ENCODE measurements at regions not wholly inside any gene's neighbourhood (a gene's known extent, or its start where the extent isn't known, plus 50 kb on each side); places are given as distances from the start of the nearest gene placed in this dataset.
"Not testable (repeated sequence)": the region's sequence is repeated elsewhere in the genome, so short reads cannot be mapped to it uniquely, and the experiment has no call there.

- no peak for TF ChIP-seq FOXA1 (IDR thresholded peaks at IDR 0.05)
- TF ChIP-seq ELF4 (IDR thresholded peaks at IDR 0.05) = no peak
- TF ChIP-seq ZNF384 (IDR thresholded peaks at IDR 0.05) = no peak
- TF ChIP-seq TARDBP (IDR thresholded peaks at IDR 0.05) = no peak
- no peak for TF ChIP-seq FOXM1 (IDR thresholded peaks at IDR 0.05; ENCODE audit: borderline replicate concordance)
- TF ChIP-seq FOXK2 (IDR thresholded peaks at IDR 0.05) = no peak
- no peak for TF ChIP-seq BHLHE40 (IDR thresholded peaks at IDR 0.05; ENCODE audit: borderline replicate concordance)
- TF ChIP-seq SP1 (IDR thresholded peaks at IDR 0.05) = no peak
- no peak for TF ChIP-seq SUZ12 (IDR thresholded peaks at IDR 0.05)
- TF ChIP-seq L3MBTL2 (conservative IDR thresholded peaks at IDR 0.05) = no peak
- TF ChIP-seq ARNT (IDR thresholded peaks at IDR 0.05) = no peak
- TF ChIP-seq HDGF (IDR thresholded peaks at IDR 0.05; ENCODE audit: borderline replicate concordance) = no peak
- TF ChIP-seq LEF1 (IDR thresholded peaks at IDR 0.05; ENCODE audit: borderline replicate concordance) = no peak
- no peak for TF ChIP-seq NFRKB (IDR thresholded peaks at IDR 0.05)
- TF ChIP-seq CTBP1 (IDR thresholded peaks at IDR 0.05; ENCODE audit: borderline replicate concordance) = no peak
- no peak for TF ChIP-seq PKNOX1 (IDR thresholded peaks at IDR 0.05)
- POLR2A ChIA-PET = no interaction called here
Observed at GRCh38 chr14:22378181-22378580, 210.8 kb downstream of the DAD1 start.

GRCh38 chr14:22375321-22375930 is 213.6 kb downstream of the DAD1 start:
- CTCF ChIA-PET = interaction anchor here (0.6 to 4.0 kb wide), 10 partner anchors 9 to 157 kb away, joined by 3 to 48 read pairs (median 4); no protein-coding TSS in a partner anchor
- POLR2A ChIA-PET = interaction anchor here (0.7 to 1.0 kb wide), 2 partner anchors 55 to 214 kb away, joined by 3 read pairs; partner anchors contain the start of gene DAD1
- peak; percentile 33 for DNase-seq (ENCODE audit: extremely low spot score)
- TF ChIP-seq FOXM1 (IDR thresholded peaks at IDR 0.05; ENCODE audit: borderline replicate concordance) (no peak), LEF1 (IDR thresholded peaks at IDR 0.05; ENCODE audit: borderline replicate concordance) (no peak), ARNT (IDR thresholded peaks at IDR 0.05) (no peak), HDGF (IDR thresholded peaks at IDR 0.05; ENCODE audit: borderline replicate concordance) (no peak), NFRKB (IDR thresholded peaks at IDR 0.05) (no peak)

More at GRCh38 chr14:22378181-22378580, 210.8 kb downstream of the DAD1 start:
- CTCF ChIA-PET = interaction anchor here (0.7 to 0.8 kb wide), 2 partner anchors 10 to 168 kb away, joined by 3 to 4 read pairs; no protein-coding TSS in a partner anchor
- DNase-seq (ENCODE audit: extremely low spot score) = no peak

- TF ChIP-seq FOXM1 (IDR thresholded peaks at IDR 0.05; ENCODE audit: borderline replicate concordance) = no peak
- ChIA-PET POLR2A (no interaction called here), CTCF (interaction anchor here (0.6 to 1.4 kb wide), 5 partner anchors 31 to 56 kb away, joined by 3 to 4 read pairs (median 3); no protein-coding TSS in a partner anchor)
- no peak for DNase-seq (ENCODE audit: extremely low spot score)
Observed at GRCh38 chr14:22370084-22370847, 218.8 kb downstream of the DAD1 start.

DNA sequence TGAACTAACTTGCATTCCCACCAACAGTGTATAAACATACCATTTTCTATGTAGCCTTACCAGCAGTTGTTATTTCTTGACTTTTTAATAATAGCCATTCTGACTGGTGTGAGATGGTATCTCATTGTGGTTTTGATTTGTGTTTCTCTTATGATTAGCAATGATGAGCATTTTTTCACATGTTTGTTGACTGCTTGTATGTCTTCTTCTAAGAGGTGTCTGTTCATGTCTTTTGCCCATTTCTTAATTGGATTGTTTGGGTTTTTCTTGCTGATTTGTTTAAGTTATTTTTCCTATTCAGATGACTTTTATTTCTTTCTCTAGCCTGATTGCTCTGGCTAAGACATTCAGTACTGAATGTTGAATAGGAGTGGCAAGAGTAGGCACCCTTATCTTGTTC is 230.3 kb downstream of the DAD1 start:
- CTCF ChIA-PET = interaction anchor here (1.9 kb wide), 1 partner anchor 17 kb away, joined by 4 read pairs; no protein-coding TSS in a partner anchor
- DNase-seq (ENCODE audit: extremely low spot score) = no peak

GRCh38 chr14:22349281-22349680 is 239.7 kb downstream of the DAD1 start:
- POLR2A ChIA-PET; CTCF ChIA-PET; DNase-seq (ENCODE audit: extremely low spot score): not testable (repeated sequence)

More for the DNA sequence above, 230.3 kb downstream of the DAD1 start:
- TF ChIP-seq TARDBP (IDR thresholded peaks at IDR 0.05) (no peak), FOXA1 (IDR thresholded peaks at IDR 0.05) (no peak), ELF4 (IDR thresholded peaks at IDR 0.05) (no peak), CTBP1 (IDR thresholded peaks at IDR 0.05; ENCODE audit: borderline replicate concordance) (no peak), ZNF384 (IDR thresholded peaks at IDR 0.05) (no peak), HDGF (IDR thresholded peaks at IDR 0.05; ENCODE audit: borderline replicate concordance) (no peak)
- POLR2A ChIA-PET = no interaction called here

DNA sequence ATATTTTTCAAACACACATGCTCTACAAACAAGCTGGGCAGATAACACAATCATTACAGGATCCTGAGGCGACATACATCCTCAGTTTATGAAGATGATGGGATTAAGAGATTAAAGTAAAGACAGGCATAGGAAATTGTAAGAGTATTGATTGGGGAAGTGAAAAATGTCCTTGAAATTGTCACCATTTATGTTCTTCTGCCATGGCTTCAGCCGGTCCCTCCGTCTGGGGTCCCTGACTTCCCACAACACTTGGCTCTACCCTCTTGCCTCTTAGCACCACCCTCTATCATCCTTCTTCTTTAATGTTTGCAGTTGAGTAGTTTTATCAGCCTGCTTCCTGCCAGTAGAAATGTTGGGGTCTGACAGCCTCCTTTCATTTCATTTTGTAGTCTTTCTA is 244.4 kb downstream of the DAD1 start:
- ChIA-PET CTCF (no interaction called here), POLR2A (no interaction called here)
- TF ChIP-seq FOXM1 (IDR thresholded peaks at IDR 0.05; ENCODE audit: borderline replicate concordance) (no peak), LEF1 (IDR thresholded peaks at IDR 0.05; ENCODE audit: borderline replicate concordance) (no peak)
- no peak for DNase-seq (ENCODE audit: extremely low spot score)

- DNase-seq (ENCODE audit: extremely low spot score); POLR2A ChIA-PET: not testable (repeated sequence)
- CTCF ChIA-PET = interaction anchor here (1.0 kb wide), 1 partner anchor 19 kb away, joined by 3 read pairs; no protein-coding TSS in a partner anchor
Observed at GRCh38 chr14:22344209-22344608, 244.8 kb downstream of the DAD1 start.

DNA sequence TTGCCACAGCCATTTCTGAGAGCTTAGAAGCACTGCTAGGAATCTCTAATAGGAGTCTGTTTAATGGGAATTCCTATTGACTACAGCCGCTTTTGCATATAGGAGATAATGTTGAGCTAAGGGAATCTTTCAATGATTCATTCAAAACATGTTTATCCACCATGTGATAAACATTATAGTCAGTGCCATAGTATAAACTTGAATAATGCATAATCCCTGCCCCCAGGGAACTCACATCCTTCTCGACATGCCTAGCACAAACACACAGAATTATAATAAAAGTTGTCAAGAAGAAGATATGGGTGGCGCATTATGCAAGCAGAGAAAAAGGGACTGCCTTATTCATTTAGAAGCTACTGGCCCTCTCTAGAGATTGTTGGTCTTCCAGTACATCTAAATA is 248.0 kb downstream of the DAD1 start:
- ChIA-PET POLR2A (interaction anchor here (1.6 kb wide), 1 partner anchor 248 kb away, joined by 3 read pairs; the partner anchor contains the start of gene DAD1), CTCF (interaction anchor here (0.9 kb wide), 1 partner anchor 22 kb away, joined by 5 read pairs; no protein-coding TSS in a partner anchor)
- TF ChIP-seq L3MBTL2 (conservative IDR thresholded peaks at IDR 0.05) (no peak), BHLHE40 (IDR thresholded peaks at IDR 0.05; ENCODE audit: borderline replicate concordance) (no peak), ARNT (IDR thresholded peaks at IDR 0.05) (no peak), NFRKB (IDR thresholded peaks at IDR 0.05) (no peak), CTBP1 (IDR thresholded peaks at IDR 0.05; ENCODE audit: borderline replicate concordance) (no peak)
- no peak for DNase-seq (ENCODE audit: extremely low spot score)

Data from HEK293T (cell line).